GM21360 (cell line): ENCODE measurements at regions not wholly inside any gene's neighbourhood (a gene's known extent, or its start where the extent isn't known, plus 50 kb on each side); places are given as distances from the start of the nearest gene placed in this dataset.

Source experiments
- ATAC-seq: cut with Tn5 transposase; IDR thresholded peaks from one replicate; pipeline ENCODE4 v1.9.1; 2021; ENCODE audit warnings: mild to moderate bottlenecking, moderate library complexity; ENCODE audit not compliant: unreplicated experiment

GRCh38 chr20:12354725-12355124, 437.0 kb downstream of the BTBD3 start:
- no peak for ATAC-seq

GRCh38 chr20:12355185-12355584, 437.5 kb downstream of the BTBD3 start:
- no peak for ATAC-seq

- no peak for ATAC-seq
These were observed 440.4 kb downstream of the BTBD3 start for GRCh38 chr20:12358006-12358654.

GRCh38 chr20:12358655-12359009, 440.9 kb downstream of the BTBD3 start:
- ATAC-seq = no peak

GRCh38 chr20:12371990-12372389, 454.3 kb downstream of the BTBD3 start:
- no peak for ATAC-seq

GRCh38 chr20:12372557-12372956, 454.9 kb downstream of the BTBD3 start:
- ATAC-seq = no peak

- no peak for ATAC-seq
These were observed 458.3 kb downstream of the BTBD3 start for GRCh38 chr20:12375967-12376366.

- ATAC-seq = no peak
These were observed 466.1 kb downstream of the BTBD3 start for GRCh38 chr20:12383821-12384220.

- ATAC-seq = no peak
These were observed 469.1 kb downstream of the BTBD3 start for GRCh38 chr20:12386821-12387220.

- ATAC-seq = no peak
These were observed 473.4 kb downstream of the BTBD3 start for GRCh38 chr20:12391099-12391498.

- no peak for ATAC-seq
These were observed 477.1 kb downstream of the BTBD3 start for GRCh38 chr20:12394786-12395185.

- ATAC-seq = no peak
These were observed 477.7 kb downstream of the BTBD3 start for GRCh38 chr20:12395353-12395752.

- no peak for ATAC-seq
These were observed 478.1 kb downstream of the BTBD3 start for GRCh38 chr20:12395760-12396159.

GRCh38 chr20:12399110-12399836, 481.6 kb downstream of the BTBD3 start:
- ATAC-seq = no peak

GRCh38 chr20:12404941-12405340, 487.2 kb downstream of the BTBD3 start:
- no peak for ATAC-seq

- no peak for ATAC-seq
These were observed 489.3 kb downstream of the BTBD3 start for GRCh38 chr20:12406978-12407377.

GRCh38 chr20:12409501-12409900, 491.8 kb downstream of the BTBD3 start:
- ATAC-seq = no peak

GRCh38 chr20:12410783-12411182, 493.1 kb downstream of the BTBD3 start:
- ATAC-seq = no peak

GRCh38 chr20:12411246-12411940, 493.7 kb downstream of the BTBD3 start:
- ATAC-seq = no peak

- ATAC-seq = no peak
These were observed 495.4 kb downstream of the BTBD3 start for GRCh38 chr20:12413116-12413515.

GRCh38 chr20:12414446-12415274, 497.0 kb downstream of the BTBD3 start:
- no peak for ATAC-seq
